ENCODE measurements at regions not wholly inside any gene's neighbourhood (a gene's known extent, or its start where the extent isn't known, plus 50 kb on each side); places are given as distances from the start of the nearest gene placed in this dataset.

DNA sequence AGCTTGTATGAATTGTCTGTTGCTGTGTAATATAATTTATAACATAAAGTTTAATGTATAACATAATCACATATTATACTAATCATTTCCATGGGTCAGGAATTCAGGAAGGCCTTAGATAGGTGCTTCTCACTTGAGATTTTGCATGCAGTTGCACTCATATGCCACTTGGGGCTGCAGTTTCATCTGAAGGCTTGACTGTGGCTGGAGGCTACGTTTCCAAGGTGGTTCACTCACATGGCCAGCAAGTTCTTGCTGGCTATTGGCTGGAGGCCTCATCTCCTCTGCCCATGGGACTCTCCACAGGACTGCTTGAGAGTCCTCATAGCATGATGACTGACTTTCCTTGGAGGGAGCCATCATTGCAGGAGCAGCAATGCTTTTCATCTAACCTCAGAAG is 53.4 kb upstream of the STX18 start:
- peak in 1 of 5 experiments; percentile 9 for DNase-seq

GRCh38 chr4:4594285-4594920 is 52.6 kb upstream of the STX18 start:
- no peak for DNase-seq

DNA sequence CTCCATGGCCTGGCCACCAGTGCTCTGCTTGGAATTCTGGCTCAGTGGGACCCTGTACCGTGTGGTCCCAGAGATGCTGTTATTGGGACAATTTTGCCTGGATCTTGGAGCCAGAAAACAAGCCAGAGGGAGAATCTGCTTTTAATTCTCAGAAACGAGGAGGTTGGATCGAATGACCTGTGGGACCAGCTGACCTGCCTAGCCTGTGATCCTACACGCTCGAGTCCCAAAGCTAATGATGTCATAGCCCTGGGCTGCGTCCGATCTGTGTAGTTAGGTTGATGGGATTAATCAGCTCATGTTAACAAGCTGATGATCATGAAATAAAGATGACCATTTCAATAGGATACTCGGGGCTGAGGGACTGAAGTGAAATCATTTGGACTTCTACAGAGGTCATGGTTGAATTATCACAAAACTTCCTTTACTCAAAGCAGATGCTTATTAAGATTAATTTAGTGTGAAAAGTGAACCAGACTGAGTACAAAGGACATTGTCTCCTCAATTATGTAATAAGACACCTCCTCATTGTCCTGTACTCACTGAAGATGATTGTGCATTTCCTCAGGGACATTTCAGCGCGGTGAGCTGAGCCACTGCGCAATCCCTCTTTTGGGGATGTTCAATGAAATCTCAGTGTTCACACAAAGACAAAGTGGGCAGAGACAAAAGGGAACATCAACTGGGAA is 51.9 kb upstream of the STX18 start:
- no peak for DNase-seq

- no peak for DNase-seq
Measured at GRCh38 chr4:4592414-4592813, 50.6 kb upstream of the STX18 start.

Data from T-helper 2 cell (primary cell).